ENCODE measurements at regions not wholly inside any gene's neighbourhood (a gene's known extent, or its start where the extent isn't known, plus 50 kb on each side); places are given as distances from the start of the nearest gene placed in this dataset.

DNA sequence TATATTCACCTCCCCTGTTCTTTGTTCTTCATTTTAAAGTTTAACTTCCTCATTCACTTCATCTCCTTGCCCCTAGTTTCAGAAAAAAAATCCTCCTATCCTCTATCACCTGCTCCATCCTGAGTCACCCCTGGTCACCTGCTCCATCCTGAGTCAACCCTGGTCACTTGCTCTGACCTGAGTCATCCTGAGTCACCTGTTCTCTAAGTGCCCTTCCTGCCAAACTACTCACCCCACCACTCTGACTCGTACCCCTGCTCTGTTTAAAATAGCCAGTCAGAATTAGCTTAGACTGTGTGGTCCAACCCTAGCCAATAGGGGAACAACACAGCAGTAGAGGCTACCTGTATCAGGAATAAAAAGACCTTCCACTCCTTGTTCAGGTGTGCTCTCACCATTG, 716.9 kb downstream of the ZBBX start:
- Mint-ChIP-seq H3K4me3 (ENCODE audit: unreplicated experiment) (no peak overlapping the region), H3K36me3 (ENCODE audit: unreplicated experiment) (no peaks in the 10 kb centered on the region), H3K9me3 (ENCODE audit: unreplicated experiment) (peaks cover 49% of the 10 kb centered on the region), H3K4me1 (ENCODE audit: unreplicated experiment) (no peaks in the 10 kb centered on the region), H3K27me3 (ENCODE audit: unreplicated experiment) (no peaks in the 10 kb centered on the region), H3K27ac (ENCODE audit: unreplicated experiment) (no peak overlapping the region)
- DNase-seq (ENCODE audit: extremely low spot score, unreplicated experiment) = no peak
- no peak for TF ChIP-seq CTCF (IDR thresholded peaks at IDR 0.05)

GRCh38 chr3:166661621-166662020, 718.5 kb downstream of the ZBBX start:
- peaks cover 55% of the 10 kb centered on the region for H3K9me3 Mint-ChIP-seq (ENCODE audit: unreplicated experiment)

DNA sequence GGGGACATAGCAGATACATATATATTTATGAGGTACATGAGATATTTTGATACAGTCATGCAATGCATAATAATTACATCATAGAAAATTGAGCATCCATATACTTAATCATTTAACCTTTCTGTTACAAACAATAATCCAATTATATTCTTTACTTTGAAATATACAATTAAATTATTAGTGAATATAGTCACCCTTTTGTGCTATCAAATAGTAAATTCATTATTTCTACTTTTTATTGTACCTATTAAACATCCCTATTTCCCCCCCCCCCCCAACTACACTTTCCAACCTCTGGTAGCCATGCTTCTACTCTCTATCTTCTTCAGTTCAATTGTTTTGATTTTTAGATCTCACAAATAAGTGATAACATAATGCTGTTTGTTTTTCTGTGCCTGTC, 719.1 kb downstream of the ZBBX start:
- TF ChIP-seq CTCF (IDR thresholded peaks at IDR 0.05) = no peak
- peaks cover 58% of the 10 kb centered on the region for H3K9me3 Mint-ChIP-seq (ENCODE audit: unreplicated experiment)
- H3K4me1 Mint-ChIP-seq (ENCODE audit: unreplicated experiment) = no peaks in the 10 kb centered on the region
- H3K36me3 Mint-ChIP-seq (ENCODE audit: unreplicated experiment) = no peaks in the 10 kb centered on the region
- H3K4me3 Mint-ChIP-seq (ENCODE audit: unreplicated experiment) = no peak overlapping the region
- no peak for DNase-seq (ENCODE audit: extremely low spot score, unreplicated experiment)
- H3K27me3 Mint-ChIP-seq (ENCODE audit: unreplicated experiment) = no peaks in the 10 kb centered on the region
- H3K27ac Mint-ChIP-seq (ENCODE audit: unreplicated experiment) = no peak overlapping the region

More at GRCh38 chr3:166661621-166662020, 718.5 kb downstream of the ZBBX start:
- Mint-ChIP-seq H3K4me1 (ENCODE audit: unreplicated experiment) (no peaks in the 10 kb centered on the region), H3K27ac (ENCODE audit: unreplicated experiment) (no peak overlapping the region), H3K36me3 (ENCODE audit: unreplicated experiment) (no peaks in the 10 kb centered on the region), H3K27me3 (ENCODE audit: unreplicated experiment) (no peaks in the 10 kb centered on the region), H3K4me3 (ENCODE audit: unreplicated experiment) (no peak overlapping the region)
- no peak for DNase-seq (ENCODE audit: extremely low spot score, unreplicated experiment)
- TF ChIP-seq CTCF (IDR thresholded peaks at IDR 0.05) = no peak

GRCh38 chr3:166637984-166638530, 742.0 kb downstream of the ZBBX start:
- Mint-ChIP-seq H3K9me3 (ENCODE audit: unreplicated experiment) (no peaks in the 10 kb centered on the region), H3K27me3 (ENCODE audit: unreplicated experiment) (no peaks in the 10 kb centered on the region), H3K27ac (ENCODE audit: unreplicated experiment) (no peak overlapping the region)

More at GRCh38 chr3:166637984-166638530, 742.0 kb downstream of the ZBBX start:
- H3K4me3 Mint-ChIP-seq (ENCODE audit: unreplicated experiment) = no peak overlapping the region
- no peak for DNase-seq (ENCODE audit: extremely low spot score, unreplicated experiment)
- H3K36me3 Mint-ChIP-seq (ENCODE audit: unreplicated experiment) = no peaks in the 10 kb centered on the region
- H3K4me1 Mint-ChIP-seq (ENCODE audit: unreplicated experiment) = no peaks in the 10 kb centered on the region
- TF ChIP-seq CTCF (IDR thresholded peaks at IDR 0.05) = no peak

Measured in osteocyte (in vitro differentiated cells).